C4-2B (cell line): ENCODE measurements at regions not wholly inside any gene's neighbourhood (a gene's known extent, or its start where the extent isn't known, plus 50 kb on each side); places are given as distances from the start of the nearest gene placed in this dataset.

Experiments
- CTCF ChIP-seq: fragments of 450-650 bp; conservative IDR thresholded peaks from 2 replicates; pipeline ENCODE4 v1.5.1; 2017; ENCODE audit warnings: mild to moderate bottlenecking
- ZFX ChIP-seq: fragments of 450-650 bp; IDR thresholded peaks from 2 replicates; pipeline ENCODE4 v1.6.1; 2017

DNA sequence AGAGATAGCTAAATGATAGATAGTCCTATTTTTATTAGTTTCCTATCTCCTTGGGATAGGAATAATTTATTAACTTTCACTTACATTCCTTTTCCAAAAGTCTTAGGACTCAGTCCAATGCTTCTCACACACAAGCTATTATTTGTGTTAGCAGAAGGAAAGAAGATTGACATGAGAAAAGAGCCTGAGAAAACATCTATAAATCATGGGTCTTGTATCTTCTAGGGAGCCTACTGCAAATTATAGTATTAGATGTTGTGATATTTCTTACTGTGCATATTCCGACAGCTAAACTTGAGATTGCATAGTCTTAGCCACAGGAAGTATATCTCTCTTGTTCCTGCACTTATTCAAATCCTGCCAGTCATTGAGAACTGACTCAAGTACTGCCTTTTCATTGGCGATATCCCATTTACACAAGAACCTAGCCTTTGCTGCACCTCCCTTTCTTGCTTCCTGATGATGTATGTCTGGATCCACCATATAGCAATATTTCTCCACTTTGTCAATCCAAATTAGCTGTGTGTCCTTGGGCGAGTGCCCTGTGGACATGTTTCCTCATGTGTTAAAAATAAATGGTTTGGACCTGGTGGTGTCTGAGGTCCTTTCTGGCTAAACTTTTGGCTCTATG, 245.1 kb upstream of the LMCD1 start:
- TF ChIP-seq CTCF = no peak
- no peak for TF ChIP-seq ZFX
